ENCODE measurements at regions not wholly inside any gene's neighbourhood (a gene's known extent, or its start where the extent isn't known, plus 50 kb on each side); places are given as distances from the start of the nearest gene placed in this dataset.

- Mint-ChIP-seq H3K36me3 (no peaks in the 10 kb centered on the region), H3K4me1 (peaks cover 28% of the 10 kb centered on the region), H3K27me3 (ENCODE audit: low read depth) (no peaks in the 10 kb centered on the region), H3K9me3 (no peaks in the 10 kb centered on the region), H3K4me3 (no peak overlapping the region), H3K27ac (peak overlapping the region; percentile 90)
- ATAC-seq (no peak), DNase-seq (ENCODE audit: low spot score) (no peak)
- ChIA-PET POLR2A (no interaction called here), CTCF (interaction anchor here (2.0 kb wide), 1 partner anchor 9 kb away, joined by 4 read pairs; no protein-coding TSS in a partner anchor)
- peak; percentile 83 for TF ChIP-seq GABPB1 (CRISPR knock-in tag; IDR thresholded peaks at IDR 0.05)
- no peak for TF ChIP-seq USF2 (CRISPR knock-in tag; IDR thresholded peaks at IDR 0.05)
- no peak for TF ChIP-seq ATF6 (CRISPR knock-in tag; IDR thresholded peaks at IDR 0.05)
Measured at GRCh38 chr12:46492471-46493085, 120.0 kb upstream of the SLC38A2 start.

- Mint-ChIP-seq H3K4me3 (no peak overlapping the region), H3K4me1 (peaks cover 28% of the 10 kb centered on the region), H3K36me3 (no peaks in the 10 kb centered on the region), H3K27ac (no peak overlapping the region), H3K27me3 (ENCODE audit: low read depth) (no peaks in the 10 kb centered on the region), H3K9me3 (no peaks in the 10 kb centered on the region)
- ATAC-seq (no peak), DNase-seq (ENCODE audit: low spot score) (no peak)
- CTCF ChIA-PET, result no interaction called here
- POLR2A ChIA-PET, result no interaction called here
- TF ChIP-seq SOX15 (CRISPR knock-in tag; IDR thresholded peaks at IDR 0.05) (no peak), ATF1 (CRISPR knock-in tag; IDR thresholded peaks at IDR 0.05) (no peak), JUN (CRISPR knock-in tag; IDR thresholded peaks at IDR 0.05) (no peak), ZNF317 (CRISPR knock-in tag; IDR thresholded peaks at IDR 0.05; ENCODE audit: borderline replicate concordance, low read depth) (no peak), NR2C2 (CRISPR knock-in tag; IDR thresholded peaks at IDR 0.05) (no peak), ERG (CRISPR knock-in tag; IDR thresholded peaks at IDR 0.05) (no peak), ESRRA (CRISPR knock-in tag; IDR thresholded peaks at IDR 0.05; ENCODE audit: borderline replicate concordance) (no peak), ZNF416 (CRISPR knock-in tag; IDR thresholded peaks at IDR 0.05) (no peak), AR (CRISPR knock-in tag; IDR thresholded peaks at IDR 0.05) (no peak)
Measured at GRCh38 chr12:46491548-46491947, 119.0 kb upstream of the SLC38A2 start.

- Mint-ChIP-seq H3K36me3 (no peaks in the 10 kb centered on the region), H3K4me1 (peaks cover 28% of the 10 kb centered on the region), H3K9me3 (no peaks in the 10 kb centered on the region), H3K4me3 (no peak overlapping the region), H3K27me3 (ENCODE audit: low read depth) (no peaks in the 10 kb centered on the region), H3K27ac (no peak overlapping the region)
- ChIA-PET CTCF (no interaction called here), POLR2A (no interaction called here)
- no peak for ATAC-seq
- TF ChIP-seq ZBTB21 (CRISPR knock-in tag; IDR thresholded peaks at IDR 0.05; ENCODE audit: borderline replicate concordance), result no peak
- TF ChIP-seq E2F4 (CRISPR knock-in tag; IDR thresholded peaks at IDR 0.05; ENCODE audit: borderline replicate concordance, low read depth), result no peak
- no peak for DNase-seq (ENCODE audit: low spot score)
Measured at GRCh38 chr12:46490635-46491034, 118.1 kb upstream of the SLC38A2 start.

Measured in WTC11 (cell line).